Spleen (tissue), 11 donors: ENCODE measurements at regions not wholly inside any gene's neighbourhood (a gene's known extent, or its start where the extent isn't known, plus 50 kb on each side); places are given as distances from the start of the nearest gene placed in this dataset.

Experiments
- DNase-seq: peaks from one replicate; pipeline ENCODE4 v3.0.0-alpha.2; 2020
- H3K27ac ChIP-seq, 8 donors: fragments of 200-600 bp; sonication (generic) in 7 of 8; 1 replicate in 4 of 8; 2 replicates in 4 of 8; pipeline versions ENCODE4 v1.5.0 to v1.8.0; 2016 to 2021; ENCODE audit warnings: inconsistent platforms in 4 of 8, mild to moderate bottlenecking in 4 of 8, moderate library complexity in 1 of 8
- H3K27me3 ChIP-seq, 7 donors: fragments of 200-600 bp; sonication (generic) in 6 of 7; replicated peaks in 1 of 7; 1 replicate in 4 of 7; 2 replicates in 3 of 7; pipeline versions ENCODE4 v1.5.0 to v1.8.0; 2016 to 2021; ENCODE audit warnings: inconsistent platforms in 3 of 7, mild to moderate bottlenecking in 1 of 7
- H3K36me3 ChIP-seq, 6 donors: fragments of 200-600 bp; sonication (generic) in 5 of 6; 1 replicate in 4 of 6; 2 replicates in 2 of 6; pipeline versions ENCODE4 v1.5.0 to v1.8.0; 2016 to 2021; ENCODE audit warnings: inconsistent platforms in 2 of 6
- H3K4me1 ChIP-seq, 6 donors: fragments of 200-600 bp; sonication (generic) in 5 of 6; 1 replicate in 3 of 6; 2 replicates in 3 of 6; pipeline versions ENCODE4 v1.5.0 to v1.8.0; 2016 to 2021; ENCODE audit warnings: inconsistent platforms in 3 of 6
- H3K4me3 ChIP-seq, 8 donors: fragments of 200-600 bp; sonication (generic) in 7 of 8; 1 replicate in 4 of 8; 2 replicates in 4 of 8; pipeline versions ENCODE4 v1.5.0 to v1.8.0; 2016 to 2021; ENCODE audit warnings: inconsistent platforms in 4 of 8, mild to moderate bottlenecking in 4 of 8, moderate library complexity in 2 of 8
- H3K9me3 ChIP-seq, 8 donors: fragments of 200-600 bp; sonication (generic) in 7 of 8; 1 replicate in 4 of 8; 2 replicates in 4 of 8; pipeline versions ENCODE4 v1.5.0 to v1.8.0; 2016 to 2021; ENCODE audit warnings: inconsistent platforms in 4 of 8
- CTCF ChIP-seq, 11 experiments: fragments of 200-600 bp in 7 of 11; fragments of 450-650 bp in 4 of 11; sonication (generic) in 4 of 11; IDR thresholded peaks in 8 of 11; conservative IDR thresholded peaks in 3 of 11; 1 replicate in 7 of 11; 2 replicates in 4 of 11; pipeline versions ENCODE4 v1.4.0 to v1.8.0; 2016 to 2021; ENCODE audit warnings: antibody characterized with exemption in 11 of 11, inconsistent platforms in 4 of 11, mild to moderate bottlenecking in 1 of 11
- POLR2A ChIP-seq, 3 donors: fragments of 450-650 bp; IDR thresholded peaks; one replicate each; pipeline ENCODE4 v1.5.1; 2017; ENCODE audit warnings: antibody characterized with exemption in 3 of 3, mild to moderate bottlenecking in 1 of 3
- POLR2AphosphoS5 ChIP-seq, 3 donors: sonication (generic); formaldehyde crosslinking; IDR thresholded peaks; one replicate each; pipeline ENCODE4 v1.5.1; 2017; ENCODE audit warnings: antibody characterized with exemption in 3 of 3
- WGBS, 5 donors: extraction: QIAGEN DNeasy Blood & Tissue Kit in 3 of 5; methylation state at CpG; one replicate each; pipeline versions ENCODE4 v1.1.5 to v1.1.7; 2013 to 2018; 5-methylcytosine and 5-hydroxymethylcytosine counted together
- intact Hi-C: fragments of 100-400 bp; cut with DNase I; formaldehyde crosslinking; loops from one replicate; pipeline ENCODE4 v1.15.0; 2023; ENCODE audit warnings: low total_unique reads
- donor health status: healthy with polysubstance abuse.
- donor health status: DM: no; HTN: no; CAD: no; lungs with moderate emphysema.
- donor health status: DM: no; HTN: no; CAD: no.
- donor health status: Bipolar disorder and iron deficiency.
- donor health status: healthy.
- donor health status: DM: no; HTN: no; CAD: no.
- donor health status: DM: yes; HTN: yes; CAD: no.

DNA sequence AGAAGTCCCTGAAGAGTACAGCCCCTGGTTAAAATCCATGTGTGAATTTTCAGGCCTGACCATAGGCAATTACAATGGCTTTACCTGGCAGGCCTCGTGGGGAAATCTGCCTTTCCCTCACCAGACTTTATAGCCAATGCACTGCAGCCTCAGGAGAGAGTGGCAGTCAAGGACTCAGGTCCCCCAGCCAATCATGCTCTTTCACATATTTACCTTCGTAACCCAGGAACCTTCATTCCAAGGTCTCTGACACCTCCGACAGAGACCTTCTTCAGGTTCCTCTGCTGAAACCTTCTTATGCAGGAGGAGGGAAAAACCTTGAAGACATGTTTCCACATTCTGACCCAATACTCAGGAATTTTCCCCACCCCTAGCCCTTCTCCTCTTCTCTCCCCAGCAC lies 118.9 kb downstream of the FASLG start:
- H3K9me3 ChIP-seq, result peaks cover 0 to 2% (median 1%) of the 10 kb centered on the region in 8 donors
- H3K27ac ChIP-seq, result peak overlapping the region in 1 of 8 donors; percentile 73
- no peak for DNase-seq
- no peaks in the 10 kb centered on the region for H3K36me3 ChIP-seq
- TF ChIP-seq POLR2AphosphoS5 (IDR thresholded peaks at IDR 0.05) (no peak), POLR2A (IDR thresholded peaks at IDR 0.05) (no peak), CTCF (IDR thresholded peaks at IDR 0.05 in 8 of 11, conservative IDR thresholded peaks at IDR 0.05 in 3 of 11) (no peak)
- H3K27me3 ChIP-seq, result no peaks in the 10 kb centered on the region
- peaks cover 4 to 40% (median 17%) of the 10 kb centered on the region in 6 donors for H3K4me1 ChIP-seq
- H3K4me3 ChIP-seq, result no peak overlapping the region
- 85 to 93% (median 86%) methylated on average over 3 of the region's 3 CpGs for WGBS, 5 donors
- intact Hi-C loops, result no loop called here

DNA sequence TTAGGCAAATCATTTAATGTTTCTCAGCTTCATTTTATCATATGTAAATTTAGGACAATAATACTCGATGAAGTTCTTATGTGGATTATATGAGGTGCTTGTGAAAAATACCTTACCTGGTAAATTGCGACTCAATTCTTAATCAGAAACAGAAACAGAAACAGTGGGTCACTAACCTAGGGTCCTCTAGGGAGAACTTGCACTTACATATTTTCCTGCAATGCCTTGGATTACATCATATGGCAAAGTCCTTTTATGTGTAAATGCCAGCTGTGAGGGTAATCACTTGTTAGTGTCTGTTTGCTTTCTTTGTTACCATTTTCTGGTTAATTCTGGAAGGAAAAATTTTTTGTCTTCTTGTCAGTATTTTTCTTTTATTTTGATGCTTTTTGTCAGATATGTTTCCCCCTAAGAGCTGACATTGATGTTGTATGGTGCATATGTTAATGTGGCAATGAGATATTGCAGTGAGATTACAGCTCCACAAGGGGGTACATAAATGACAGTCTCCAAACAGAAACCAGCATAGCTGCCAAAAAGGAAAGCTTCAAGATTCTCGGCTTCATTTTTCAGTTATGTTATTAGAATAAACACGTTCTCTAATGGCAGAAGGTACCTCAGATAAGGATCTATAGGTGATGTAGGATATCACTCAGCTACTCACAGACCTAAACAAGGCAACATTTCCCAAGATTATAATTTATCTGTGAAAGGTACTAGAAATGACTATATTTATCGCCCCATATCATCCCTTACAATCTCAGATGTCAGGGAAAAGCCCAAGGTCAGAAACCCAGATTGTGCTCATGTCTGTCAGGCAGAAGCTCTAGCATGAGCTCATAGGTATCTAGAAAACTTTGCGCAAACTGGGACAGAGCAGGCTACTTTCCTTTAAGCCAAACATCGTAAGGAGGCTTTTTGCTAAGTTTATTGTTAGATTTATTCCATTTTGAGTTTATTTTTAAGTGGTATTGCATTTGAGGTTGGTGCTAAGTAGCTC lies 119.9 kb downstream of the FASLG start:
- Histone ChIP-seq H3K27ac (peak overlapping the region in 3 of 8 donors; percentile 31 to 48 (median 37)), H3K27me3 (no peaks in the 10 kb centered on the region), H3K36me3 (no peaks in the 10 kb centered on the region), H3K4me1 (peaks cover 4 to 40% (median 17%) of the 10 kb centered on the region in 6 donors), H3K4me3 (no peak overlapping the region), H3K9me3 (peaks cover 0 to 12% (median 5%) of the 10 kb centered on the region in 8 donors)
- intact Hi-C loops, result no loop called here
- TF ChIP-seq CTCF (IDR thresholded peaks at IDR 0.05 in 8 of 11, conservative IDR thresholded peaks at IDR 0.05 in 3 of 11) (peak in 10 of 11 experiments; percentile 9 to 51 (median 36)), POLR2AphosphoS5 (IDR thresholded peaks at IDR 0.05) (no peak)
- DNase-seq, result no peak
- WGBS, 5 donors, result 56 to 62% (median 58%) methylated on average over 7 of the region's 7 CpGs

GRCh38 chr1:172779491-172779890 lies 120.6 kb downstream of the FASLG start:
- intact Hi-C loops, result no loop called here
- 56 to 67% (median 63%) methylated on average over 3 of the region's 3 CpGs for WGBS, 5 donors
- Histone ChIP-seq H3K27ac (peak overlapping the region in 3 of 8 donors; percentile 31 to 48 (median 37)), H3K36me3 (no peaks in the 10 kb centered on the region), H3K4me3 (no peak overlapping the region), H3K4me1 (peaks cover 4 to 40% (median 17%) of the 10 kb centered on the region in 6 donors), H3K9me3 (peaks cover 0 to 14% (median 5%) of the 10 kb centered on the region in 8 donors), H3K27me3 (no peaks in the 10 kb centered on the region)
- no peak for DNase-seq
- TF ChIP-seq POLR2A (IDR thresholded peaks at IDR 0.05), result no peak
- no peak for TF ChIP-seq POLR2AphosphoS5 (IDR thresholded peaks at IDR 0.05)
- no peak for TF ChIP-seq CTCF (IDR thresholded peaks at IDR 0.05 in 8 of 11, conservative IDR thresholded peaks at IDR 0.05 in 3 of 11)

DNA sequence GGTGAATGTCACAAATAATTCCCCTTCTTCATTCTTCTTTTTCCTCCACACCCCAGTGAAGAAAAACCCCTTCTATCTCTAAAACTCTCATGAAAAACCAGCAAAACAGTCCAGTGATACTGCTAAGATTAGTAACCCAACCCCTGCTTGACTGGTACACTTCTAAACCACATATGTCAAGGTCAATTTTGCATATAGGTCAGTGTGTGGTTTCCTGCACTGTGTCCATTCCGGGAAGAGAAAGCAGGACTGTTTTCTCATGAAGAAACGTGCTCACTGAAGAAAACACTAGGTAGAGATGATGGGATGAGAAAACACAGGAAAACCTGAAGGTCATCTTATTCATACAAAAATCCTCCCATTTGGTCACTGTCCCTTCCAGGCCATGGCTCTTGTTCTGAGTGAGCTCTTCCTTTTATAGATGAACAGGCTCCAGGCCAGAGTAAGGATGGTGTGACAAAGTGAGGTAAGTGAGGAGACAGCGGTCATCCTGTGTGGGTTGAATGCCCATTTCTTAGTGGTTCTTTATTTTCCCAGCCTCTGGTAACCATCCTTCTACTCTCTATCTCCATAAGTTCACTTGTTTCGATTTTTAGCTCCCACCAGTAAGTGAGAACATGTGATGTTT lies 122.7 kb downstream of the FASLG start:
- peaks cover 4 to 40% (median 17%) of the 10 kb centered on the region in 6 donors for H3K4me1 ChIP-seq
- no peak for DNase-seq
- TF ChIP-seq CTCF (IDR thresholded peaks at IDR 0.05 in 8 of 11, conservative IDR thresholded peaks at IDR 0.05 in 3 of 11), result no peak
- no peak for TF ChIP-seq POLR2A (IDR thresholded peaks at IDR 0.05)
- TF ChIP-seq POLR2AphosphoS5 (IDR thresholded peaks at IDR 0.05), result no peak
- H3K4me3 ChIP-seq, result no peak overlapping the region
- H3K9me3 ChIP-seq, result peaks cover 0 to 14% (median 5%) of the 10 kb centered on the region in 8 donors
- intact Hi-C loops, result no loop called here
- 57 to 73% (median 67%) methylated on average over 4 of the region's 4 CpGs for WGBS, 5 donors
- H3K27me3 ChIP-seq, result no peaks in the 10 kb centered on the region
- H3K36me3 ChIP-seq, result no peaks in the 10 kb centered on the region
- H3K27ac ChIP-seq, result peak overlapping the region in 2 of 8 donors; percentile 19 to 28
